HG03575 (cell line): ENCODE measurements at regions not wholly inside any gene's neighbourhood (a gene's known extent, or its start where the extent isn't known, plus 50 kb on each side); places are given as distances from the start of the nearest gene placed in this dataset.
"Not testable (repeated sequence)": the region's sequence is repeated elsewhere in the genome, so short reads cannot be mapped to it uniquely, and the experiment has no call there.

Experiments
- ATAC-seq: cut with Tn5 transposase; IDR thresholded peaks from one replicate; pipeline ENCODE4 v1.9.1; 2021; ENCODE audit not compliant: unreplicated experiment, insufficient number of reproducible peaks, low FRiP score; ENCODE audit errors: extremely low read depth

- ATAC-seq = no peak
Observed at GRCh38 chr18:55988537-55988936, 400.5 kb upstream of the TCF4 start.

GRCh38 chr18:55983433-55983832, 395.4 kb upstream of the TCF4 start:
- no peak for ATAC-seq

DNA sequence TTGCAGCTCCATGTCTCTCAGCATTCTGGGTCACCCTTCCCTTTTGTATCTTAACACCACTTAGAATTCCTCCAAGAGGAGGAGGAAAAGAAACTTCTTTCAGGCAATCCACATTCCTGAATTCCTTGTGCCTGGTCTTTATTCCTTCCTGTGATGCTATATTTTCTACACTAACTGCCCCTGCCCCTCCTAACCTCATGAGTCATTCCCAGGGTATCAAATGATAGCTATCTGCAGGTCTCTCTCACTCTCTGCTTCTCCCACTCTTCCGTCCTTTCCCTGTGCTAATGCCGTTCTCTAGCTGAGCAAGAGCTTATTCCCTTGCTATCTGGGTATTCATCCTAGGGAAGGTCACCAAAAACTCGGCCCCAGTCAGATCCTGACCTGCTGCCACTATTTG, 395.0 kb upstream of the TCF4 start:
- no peak for ATAC-seq

- no peak for ATAC-seq
Observed at GRCh38 chr18:55981712-55982475, 393.9 kb upstream of the TCF4 start.

GRCh38 chr18:55974521-55974920, 386.5 kb upstream of the TCF4 start:
- ATAC-seq = no peak

DNA sequence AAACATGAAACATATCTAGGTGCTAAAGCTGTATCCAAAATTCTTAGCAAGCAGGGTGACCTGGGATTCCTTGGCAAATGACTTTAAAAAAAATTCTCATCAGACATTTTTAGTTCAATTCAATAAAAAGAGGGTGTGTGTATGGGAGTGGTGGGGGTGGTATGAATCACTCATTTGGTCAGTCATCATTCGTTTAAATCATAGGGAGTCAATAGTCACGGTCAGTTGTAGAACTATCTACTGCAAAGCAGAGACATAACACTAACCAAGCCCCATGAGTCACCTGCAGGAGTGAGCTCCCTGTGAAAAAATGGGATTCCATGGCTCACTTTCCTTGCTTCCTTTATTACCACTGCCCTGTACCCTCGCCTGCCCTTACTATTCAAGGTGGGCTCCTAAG, 380.6 kb upstream of the TCF4 start:
- no peak for ATAC-seq

- ATAC-seq = no peak
Observed at GRCh38 chr18:55967019-55967418, 379.0 kb upstream of the TCF4 start.

- ATAC-seq = no peak
Observed at GRCh38 chr18:55964171-55964570, 376.2 kb upstream of the TCF4 start.

- ATAC-seq = no peak
Observed at GRCh38 chr18:55953326-55953725, 365.3 kb upstream of the TCF4 start.

DNA sequence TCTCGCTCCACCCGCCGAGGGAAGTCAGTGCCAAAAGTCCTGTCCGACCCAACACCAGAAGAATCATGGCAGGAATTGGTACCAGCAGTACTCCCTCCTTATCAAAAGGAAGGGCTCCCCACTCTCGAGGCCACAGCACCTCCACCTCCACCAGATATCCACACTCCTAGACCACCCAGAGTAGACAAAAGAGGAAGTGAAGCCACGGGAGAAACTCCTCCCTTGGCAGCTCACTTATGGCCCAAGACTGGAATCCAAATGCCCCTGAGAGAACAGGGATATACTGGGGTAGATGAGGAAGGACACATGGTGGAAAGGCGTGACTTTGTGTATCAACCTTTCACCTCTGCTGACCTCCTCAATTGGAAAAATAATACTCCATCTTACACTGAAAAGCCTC, 363.7 kb upstream of the TCF4 start:
- ATAC-seq = not testable (repeated sequence)

DNA sequence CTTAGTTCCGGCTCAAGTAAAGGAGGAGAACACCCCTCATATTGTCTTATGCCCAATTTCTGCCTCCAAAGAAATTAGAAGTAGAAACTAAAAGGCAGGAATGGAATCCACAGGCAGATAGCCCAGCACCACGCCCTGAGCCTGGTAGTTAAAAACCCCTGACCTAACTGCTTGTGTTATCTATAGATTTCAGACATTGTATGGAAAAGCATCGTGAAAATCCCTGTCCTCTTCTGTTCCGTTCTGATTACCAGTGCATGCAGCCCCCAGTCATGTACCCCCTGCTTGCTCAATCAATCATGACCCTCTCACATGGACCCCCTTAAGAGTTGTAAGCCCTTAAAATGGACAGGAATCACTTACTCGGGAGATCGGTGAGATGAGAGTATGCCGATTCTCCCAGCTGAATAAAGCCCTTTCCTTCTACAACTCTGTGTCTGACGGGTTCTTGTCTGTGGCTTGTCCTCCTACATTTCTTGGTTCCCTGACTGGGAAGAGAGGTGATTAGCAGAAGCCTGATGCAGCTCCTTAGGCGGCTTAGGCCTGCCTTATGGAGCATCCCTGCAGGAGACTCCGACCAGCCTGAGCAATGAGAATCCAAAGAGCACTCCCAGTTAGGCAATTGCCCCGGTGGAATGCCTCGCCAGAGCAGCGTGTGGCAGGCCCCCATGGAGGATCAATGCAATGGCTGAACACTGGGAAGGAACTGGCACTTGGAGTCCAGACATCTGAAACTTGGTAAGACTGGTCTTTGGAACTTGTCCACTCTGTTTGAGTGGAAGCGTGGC, 362.6 kb upstream of the TCF4 start:
- ATAC-seq = no peak

GRCh38 chr18:55934821-55935220, 346.8 kb upstream of the TCF4 start:
- no peak for ATAC-seq

GRCh38 chr18:55932675-55933074, 344.7 kb upstream of the TCF4 start:
- no peak for ATAC-seq

- ATAC-seq = no peak
Observed at GRCh38 chr18:55927831-55928230, 339.8 kb upstream of the TCF4 start.

DNA sequence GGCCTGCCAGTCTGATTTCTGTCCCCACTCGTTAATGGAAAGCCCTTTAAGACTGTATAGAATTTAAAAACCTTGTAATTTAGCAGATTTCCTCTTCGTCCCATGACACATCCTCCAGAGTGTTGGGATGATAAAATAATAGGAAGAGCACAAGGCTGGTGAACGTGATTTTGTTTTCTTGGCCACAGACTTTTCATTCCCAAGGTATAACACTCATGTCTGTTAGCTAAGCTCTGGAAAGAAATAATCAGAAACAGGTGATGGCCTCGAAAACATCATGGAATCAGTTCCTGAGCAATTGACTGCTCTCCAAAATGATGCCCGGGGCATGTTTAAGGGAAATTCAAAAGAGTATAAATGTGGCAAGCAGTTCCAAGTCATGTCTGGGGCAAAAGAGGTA, 337.8 kb upstream of the TCF4 start:
- ATAC-seq = no peak

GRCh38 chr18:55920063-55920462, 332.1 kb upstream of the TCF4 start:
- no peak for ATAC-seq

GRCh38 chr18:55918444-55918843, 330.5 kb upstream of the TCF4 start:
- ATAC-seq = no peak

- ATAC-seq = no peak
Observed at GRCh38 chr18:55912919-55913318, 324.9 kb upstream of the TCF4 start.

GRCh38 chr18:55912071-55912470, 324.1 kb upstream of the TCF4 start:
- ATAC-seq = no peak

DNA sequence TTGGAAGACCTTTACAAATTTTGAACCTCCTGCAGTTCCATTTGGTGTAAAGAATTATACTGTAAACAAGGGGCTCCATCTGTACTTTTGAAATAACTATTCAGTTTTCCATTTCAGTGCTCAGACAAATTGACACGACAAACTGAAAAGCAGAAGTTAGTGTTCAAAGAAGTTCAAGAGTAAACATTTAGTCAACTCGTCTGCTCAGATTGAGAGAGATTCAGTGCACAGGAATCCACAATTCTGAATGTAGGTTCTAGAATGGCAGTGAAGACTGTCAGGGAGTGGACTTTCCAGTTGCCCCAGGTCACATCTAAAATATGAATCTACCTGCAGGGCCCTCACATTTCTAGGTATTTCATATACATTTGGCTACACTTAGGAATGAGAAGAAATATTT, 322.3 kb upstream of the TCF4 start:
- ATAC-seq = no peak
